AG08396 (cell line): ENCODE measurements at regions not wholly inside any gene's neighbourhood (a gene's known extent, or its start where the extent isn't known, plus 50 kb on each side); places are given as distances from the start of the nearest gene placed in this dataset.
A peak's percentile ranks its signal among the peaks of the same experiment; 100 is the strongest.
"Not testable (repeated sequence)": the region's sequence is repeated elsewhere in the genome, so short reads cannot be mapped to it uniquely, and the experiment has no call there.

ENCODE experiments used
- DNase-seq: peaks from one replicate; pipeline ENCODE4 v3.0.0; 2012; ENCODE audit warnings: low spot score, mixed read lengths

DNA sequence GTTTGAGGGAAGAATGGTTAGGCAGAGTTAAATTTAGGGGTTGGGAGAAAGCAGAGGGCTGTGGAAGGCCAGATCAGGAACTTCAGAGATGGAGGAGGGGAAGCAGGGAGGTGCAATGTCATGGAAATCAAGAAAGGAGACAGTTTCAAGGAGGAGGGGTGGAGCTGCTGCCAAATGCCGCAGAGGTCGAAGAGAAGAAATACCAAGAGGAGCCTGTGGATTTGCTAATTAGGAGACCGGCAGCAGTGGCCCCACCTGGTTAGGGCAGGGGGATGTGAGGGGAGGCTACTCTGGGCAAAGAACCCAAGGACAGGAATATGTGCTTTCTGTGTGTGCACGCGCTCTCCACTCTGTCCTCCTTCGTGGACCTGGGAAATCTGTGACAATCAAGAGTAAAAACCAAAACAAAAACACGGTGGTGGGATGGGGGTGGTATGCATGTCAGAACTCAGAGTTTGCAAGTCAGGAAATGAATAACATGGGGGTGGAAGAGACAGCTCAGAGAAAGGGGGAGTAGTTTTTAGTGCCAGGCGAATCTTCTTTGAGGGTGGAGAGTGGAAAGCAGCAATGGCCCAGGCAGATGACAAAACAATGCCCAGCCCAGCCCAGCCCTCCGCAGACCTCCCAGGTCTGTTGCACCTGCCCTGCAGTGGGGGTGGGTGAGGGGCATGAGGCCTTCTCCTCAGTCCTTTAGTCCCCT is 102.9 kb upstream of the PAX2 start:
- DNase-seq: no peak

DNA sequence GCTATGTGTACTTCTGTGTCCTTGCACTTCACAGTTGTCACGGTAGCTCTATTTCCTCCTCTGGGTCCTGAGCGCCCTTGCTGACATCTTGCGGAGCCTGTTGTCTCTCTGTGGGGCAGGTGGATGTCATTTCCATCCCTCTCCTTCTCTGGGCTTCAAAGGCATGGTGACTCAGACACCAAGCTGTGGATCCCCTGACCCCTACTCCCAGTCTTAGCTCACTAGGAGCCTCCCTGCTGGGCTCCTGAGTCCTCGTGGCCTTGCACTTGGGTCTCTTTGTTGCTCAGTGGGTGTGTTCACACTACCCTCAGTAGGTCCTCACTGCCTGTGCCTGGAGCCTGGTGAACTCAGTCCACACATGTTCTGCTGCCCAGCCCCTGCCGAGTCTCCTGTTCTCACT is 100.3 kb upstream of the PAX2 start:
- DNase-seq: no peak

DNA sequence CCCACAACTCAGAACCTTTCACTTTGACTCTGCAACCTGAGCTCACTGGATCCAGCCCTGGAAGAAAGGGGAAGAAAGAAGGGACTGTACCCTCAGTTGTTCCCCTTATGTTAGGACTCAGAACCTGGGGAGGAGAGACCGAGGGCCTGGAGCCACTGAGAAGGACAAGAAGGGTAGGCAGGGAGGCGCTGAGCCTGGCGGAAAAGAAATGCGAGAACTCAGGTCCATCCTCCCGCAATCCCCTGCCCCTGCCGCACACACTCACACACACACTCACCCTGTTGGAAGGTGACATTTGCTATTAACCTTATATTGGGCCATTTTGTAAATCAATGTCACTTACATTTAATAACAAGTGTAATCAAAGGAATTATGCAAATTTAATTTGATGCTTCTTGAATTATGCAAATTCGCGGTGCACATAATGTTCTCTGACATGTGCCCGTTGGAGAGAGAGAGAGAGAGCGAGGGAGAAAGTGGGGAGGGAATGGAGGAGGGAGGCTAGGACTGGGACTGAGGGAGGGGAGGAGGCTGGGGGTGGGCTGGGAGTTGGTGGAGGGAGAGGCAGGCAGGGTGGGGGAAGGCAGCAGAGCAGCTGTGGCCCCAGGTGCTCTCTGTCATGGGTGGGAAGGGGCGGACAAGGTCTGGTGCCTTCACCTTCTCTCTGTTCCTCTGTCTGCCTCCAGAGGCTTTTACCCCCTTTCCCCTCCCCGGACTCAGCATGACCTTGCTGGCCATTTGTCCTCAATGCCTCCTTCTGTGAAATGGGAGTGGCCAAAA is 99.6 kb upstream of the PAX2 start:
- no peak for DNase-seq

DNA sequence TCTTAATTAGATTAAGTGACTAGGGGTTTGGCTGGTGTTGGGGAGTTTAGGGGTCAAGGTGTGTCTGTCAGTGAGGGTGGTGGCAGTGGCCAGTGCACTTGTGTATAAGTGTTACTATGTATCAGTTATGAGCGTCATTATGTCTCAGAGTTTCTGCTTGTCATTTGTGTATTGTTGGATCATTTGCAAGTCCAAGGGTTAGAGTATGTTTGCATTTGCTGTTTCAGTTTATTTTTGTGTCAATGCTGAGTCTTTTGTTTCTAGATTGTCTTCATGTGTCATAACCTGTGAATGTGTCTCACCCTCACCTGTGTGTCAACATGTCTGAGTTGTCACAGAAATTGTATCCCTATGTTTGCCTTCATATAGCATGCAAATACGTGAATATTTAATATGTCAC is 97.5 kb upstream of the PAX2 start:
- DNase-seq: no peak

DNA sequence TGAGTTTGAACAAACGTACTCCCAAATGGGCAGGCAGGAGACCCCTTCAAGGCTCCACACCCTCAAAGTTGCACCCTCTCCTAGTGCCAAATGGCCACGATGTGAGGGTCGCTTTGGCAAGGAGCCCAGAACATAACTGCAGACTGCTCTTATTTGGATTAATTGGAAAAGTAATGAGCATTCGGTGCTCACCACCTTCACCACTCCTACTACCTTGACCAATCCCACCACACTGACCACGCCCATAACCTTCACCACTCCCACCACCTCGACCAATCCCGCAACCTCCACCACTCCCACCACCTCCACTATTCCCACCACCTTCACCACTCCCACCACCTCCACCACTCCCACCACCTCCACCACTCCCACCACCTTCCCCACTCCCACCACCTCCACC is 94.7 kb upstream of the PAX2 start:
- no peak for DNase-seq

DNA sequence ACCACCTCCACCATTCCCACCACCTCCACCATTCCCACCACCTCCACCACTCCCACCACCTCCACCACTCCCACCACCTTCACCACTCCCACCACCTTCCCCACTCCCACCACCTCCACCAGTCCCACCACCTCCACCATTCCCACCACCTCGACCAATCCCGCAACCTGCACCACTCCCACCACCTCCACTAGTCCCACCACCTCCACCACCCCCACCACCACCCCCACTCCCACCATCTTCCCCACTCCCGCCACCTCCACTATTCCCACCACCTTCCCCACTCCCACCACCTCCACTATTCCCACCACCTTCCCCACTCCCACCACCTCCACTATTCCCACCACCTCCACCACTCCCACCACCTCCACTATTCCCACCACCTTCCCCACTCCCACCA is 94.3 kb upstream of the PAX2 start:
- DNase-seq: not testable (repeated sequence)

DNA sequence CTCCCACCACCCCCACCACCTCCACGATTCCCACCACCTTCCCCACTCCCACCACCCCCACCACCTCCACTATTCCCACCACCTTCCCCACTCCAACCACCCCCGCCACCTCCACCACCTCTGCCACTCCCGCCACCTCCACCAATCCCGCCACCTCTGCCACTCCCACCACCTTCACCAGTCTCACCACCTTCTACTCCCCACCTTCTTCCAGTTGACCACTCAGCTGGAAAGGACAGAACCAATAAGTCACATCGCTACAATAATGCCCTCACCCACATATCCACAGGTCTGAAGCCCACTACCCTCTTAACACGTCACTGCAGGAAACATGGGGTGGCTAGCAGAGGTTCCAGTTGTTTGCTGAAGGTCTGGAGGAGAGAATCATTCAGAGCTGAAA is 93.5 kb upstream of the PAX2 start:
- no peak for DNase-seq

DNA sequence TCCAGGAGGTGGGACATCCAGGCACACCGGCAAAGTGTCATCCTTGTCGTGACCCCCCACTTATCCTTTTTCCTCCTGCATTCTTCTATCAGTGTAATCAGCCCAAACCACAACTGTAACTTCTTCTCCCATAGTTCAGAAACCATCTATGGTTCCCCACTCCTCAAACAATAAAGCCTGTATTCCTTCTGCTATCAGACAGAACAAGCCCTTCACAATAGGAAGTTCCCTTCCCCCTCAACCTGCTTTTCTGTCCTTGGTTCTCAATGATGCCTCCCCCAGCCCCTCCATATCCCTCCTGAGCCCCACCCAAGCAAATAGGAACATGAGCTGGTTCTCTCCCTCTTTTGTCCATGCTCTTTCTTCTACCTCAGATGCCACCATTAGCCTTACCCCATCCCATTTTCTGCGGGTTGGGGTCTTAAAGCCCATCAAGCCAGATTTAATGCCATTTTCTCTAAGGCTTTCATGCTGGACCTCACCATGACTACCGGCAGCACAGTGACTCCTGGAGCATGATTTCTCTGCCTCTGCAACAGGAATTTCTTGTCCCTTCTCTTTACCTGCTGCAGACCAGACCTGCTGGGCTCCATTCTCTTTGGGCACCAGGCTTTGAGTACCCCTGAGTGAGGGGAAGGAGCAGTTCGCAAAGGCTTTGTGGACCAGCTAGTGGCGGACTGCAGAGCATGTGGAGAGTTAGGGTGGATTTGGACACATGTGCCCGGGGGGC is 92.8 kb upstream of the PAX2 start:
- DNase-seq: no peak

DNA sequence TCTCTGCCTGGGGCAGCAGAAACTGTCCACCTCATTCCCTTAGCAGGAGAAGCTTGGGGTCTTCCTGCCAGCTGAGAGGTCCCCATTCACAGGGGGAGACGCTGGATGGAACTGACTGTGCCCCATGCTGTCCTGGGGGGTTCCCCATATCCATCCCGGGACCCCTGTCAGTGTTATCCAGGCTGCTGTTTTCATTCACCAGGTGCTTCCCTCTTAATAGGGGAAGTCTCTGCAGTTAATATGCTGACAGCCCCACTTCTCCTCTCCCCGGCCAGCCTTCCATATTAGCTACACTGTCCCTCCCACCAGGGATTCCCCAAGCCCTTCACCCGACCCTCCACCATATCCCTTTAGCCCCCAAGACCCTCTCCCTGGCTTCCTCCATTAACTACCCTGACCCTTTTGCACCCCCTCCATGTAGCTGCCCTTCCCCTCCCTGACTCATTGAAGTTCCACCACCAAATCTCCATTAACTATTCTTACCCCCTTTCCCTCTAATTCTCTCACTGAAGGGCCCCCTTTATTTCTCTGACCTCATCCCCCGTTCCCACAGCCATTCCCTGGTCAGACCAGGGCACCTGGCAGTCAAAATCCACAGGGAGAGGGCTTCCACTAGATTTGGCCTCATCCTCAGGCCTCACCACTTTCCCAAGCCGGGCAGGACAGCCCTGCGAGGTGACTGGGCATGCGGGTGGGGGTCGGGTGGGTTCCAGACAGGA is 92.0 kb upstream of the PAX2 start:
- DNase-seq: no peak

DNA sequence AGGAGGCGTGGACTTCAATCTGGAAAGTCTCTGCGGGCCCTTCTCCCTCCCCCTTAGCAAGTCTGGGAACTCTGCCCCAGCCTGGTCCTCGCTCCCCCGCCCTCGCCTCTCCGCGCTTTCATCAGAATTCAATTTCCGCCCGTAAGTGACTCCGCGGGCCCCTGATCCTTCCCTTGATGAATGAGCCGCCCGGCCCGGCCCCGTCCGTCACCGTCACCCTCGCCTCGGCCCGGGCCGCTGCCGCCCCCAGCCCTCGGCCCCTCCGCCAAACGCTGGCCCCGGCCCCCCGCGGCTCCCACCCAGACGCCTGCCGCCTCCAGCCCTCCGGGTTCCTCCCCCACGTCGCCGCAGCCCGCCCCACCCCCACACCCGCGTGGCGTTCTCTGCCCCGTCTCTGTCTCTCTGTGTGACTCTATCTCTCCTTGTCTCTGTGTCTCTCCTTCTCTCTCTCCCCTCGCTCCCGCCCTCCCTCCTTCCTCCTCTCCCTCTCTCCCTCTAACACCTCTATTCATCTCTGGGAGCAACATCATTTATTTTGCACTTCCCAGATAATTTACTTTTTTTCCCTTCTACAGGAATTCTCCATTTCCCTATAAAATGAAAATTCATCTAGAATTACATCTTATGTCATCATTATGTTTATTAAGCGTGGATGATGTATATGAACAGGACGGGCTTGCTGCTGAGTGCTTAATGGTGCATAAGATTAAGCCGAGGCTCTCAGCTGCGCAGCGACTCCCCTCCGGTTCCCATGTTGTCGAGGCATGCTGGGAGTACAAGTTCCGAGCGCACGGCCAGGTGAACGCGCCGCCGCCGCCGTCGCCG is 91.2 kb upstream of the PAX2 start:
- DNase-seq: no peak

DNA sequence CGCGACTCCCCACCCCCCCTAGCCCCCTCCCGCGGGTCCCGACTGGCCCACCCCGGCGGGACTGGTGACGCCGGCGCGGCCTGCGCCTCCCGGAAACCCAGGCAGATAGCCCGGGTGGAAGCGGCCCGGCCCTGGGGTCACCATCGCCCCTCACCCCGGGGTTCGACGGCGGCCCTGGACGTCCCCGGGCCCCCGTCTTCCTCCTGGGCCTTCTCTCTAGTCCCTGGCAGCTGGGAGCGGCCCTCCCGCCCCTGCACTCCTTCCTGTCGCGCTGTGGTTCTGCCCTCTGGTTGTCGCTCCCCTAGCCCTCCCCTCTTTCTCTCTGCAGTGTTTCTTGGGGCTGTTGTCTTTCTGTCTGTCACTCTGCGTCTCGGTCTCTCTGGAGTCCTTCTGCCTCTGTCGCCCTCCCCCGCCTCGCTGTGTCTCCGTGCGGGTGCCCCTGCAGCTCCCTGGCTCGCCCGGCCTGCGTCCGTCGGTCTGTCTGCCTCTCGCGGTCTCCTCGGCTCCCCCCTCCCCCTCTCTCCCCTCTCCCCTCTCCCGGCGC is 90.5 kb upstream of the PAX2 start:
- no peak for DNase-seq

DNA sequence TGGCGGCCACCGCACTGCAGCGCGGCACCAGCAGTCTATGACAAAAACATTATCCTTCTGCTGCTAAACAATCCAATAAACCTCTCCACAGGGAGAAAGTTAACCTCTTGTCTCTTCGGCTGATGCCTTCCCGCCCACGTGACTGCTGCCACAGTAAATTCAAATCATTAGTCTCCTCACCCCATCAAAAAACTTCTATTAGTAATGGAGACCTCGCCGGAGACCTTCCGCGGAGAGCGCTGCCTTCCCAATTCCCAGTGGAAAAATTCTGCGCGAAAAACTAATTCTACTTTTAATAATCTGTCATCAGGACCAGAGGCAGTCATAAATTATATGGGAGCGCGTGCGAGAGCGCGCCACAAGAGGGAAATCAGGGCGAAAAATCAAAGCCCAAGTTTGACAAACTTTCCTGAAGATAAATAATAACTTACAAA is 90.0 kb upstream of the PAX2 start:
- DNase-seq: no peak

DNA sequence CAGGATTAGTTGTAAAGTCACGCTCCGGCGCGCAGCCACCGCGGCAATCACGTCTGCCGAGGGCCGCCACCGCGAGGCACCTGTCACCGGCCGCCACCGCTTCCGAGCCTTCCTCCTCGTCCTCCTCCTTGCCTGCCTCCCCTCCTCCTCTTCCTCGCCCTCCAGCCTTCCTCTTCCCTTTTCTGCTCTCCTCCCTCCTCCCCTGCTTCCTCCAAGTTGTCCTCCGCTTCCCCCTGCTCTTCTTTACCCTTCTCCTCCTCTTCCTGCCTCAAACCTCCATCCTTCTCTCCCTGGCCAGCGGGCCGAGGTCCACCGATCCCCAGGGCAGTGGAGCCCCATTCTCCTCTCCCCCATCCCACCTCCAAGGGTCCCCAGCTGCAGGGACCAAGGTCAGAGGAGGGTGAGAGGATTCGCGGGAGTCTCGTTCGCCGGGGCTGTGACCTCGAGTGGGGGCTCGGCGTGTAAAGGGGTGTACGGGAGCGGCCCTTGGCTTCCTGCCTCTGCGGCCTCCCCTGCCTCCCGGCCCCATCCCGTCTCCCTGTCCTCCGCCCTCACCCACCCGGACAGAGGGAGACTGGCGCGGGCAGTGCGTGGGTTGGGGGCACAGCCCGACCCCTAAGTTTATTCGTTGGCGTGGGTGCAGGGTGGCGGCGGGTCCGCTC is 89.5 kb upstream of the PAX2 start:
- DNase-seq: no peak

DNA sequence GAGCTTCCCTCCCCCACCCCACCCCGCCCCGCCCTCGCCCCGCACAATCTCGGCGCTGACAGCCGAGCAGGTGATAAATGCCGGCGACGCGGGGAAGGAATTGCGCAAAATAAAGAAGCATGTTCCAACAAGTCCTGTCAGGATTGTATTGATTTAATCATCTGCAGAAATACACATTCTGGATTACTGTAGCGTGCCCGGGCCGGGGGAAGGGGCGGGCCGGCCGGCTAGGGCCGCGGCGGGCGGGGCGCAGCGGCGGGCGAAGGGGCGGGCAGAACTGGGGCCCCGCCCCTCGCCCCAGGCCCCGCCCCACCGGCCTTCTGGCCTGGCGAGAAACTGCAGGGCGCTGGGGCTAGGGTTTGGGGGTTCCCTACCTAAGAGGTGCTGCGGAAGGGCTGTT is 88.9 kb upstream of the PAX2 start:
- peak; percentile 75 for DNase-seq

DNA sequence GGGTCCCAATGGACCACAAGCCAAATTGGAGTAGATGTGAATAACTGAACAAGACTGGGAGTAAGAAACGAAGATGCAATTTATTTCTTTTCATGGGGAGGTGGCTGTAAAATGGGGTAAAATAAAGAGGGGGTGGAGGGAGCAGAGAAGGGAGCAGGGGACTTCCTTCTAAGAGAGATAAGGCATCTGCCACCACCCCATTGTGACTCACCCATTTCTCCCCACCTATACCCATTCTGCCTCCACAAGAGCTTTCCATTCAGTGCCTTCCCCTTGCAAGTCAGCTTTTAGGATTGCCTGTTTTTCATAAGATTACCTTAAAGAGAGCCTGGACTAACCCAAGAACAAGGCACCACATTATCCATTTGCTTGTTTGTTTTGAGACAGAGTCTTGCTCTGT is 87.1 kb upstream of the PAX2 start:
- no peak for DNase-seq

DNA sequence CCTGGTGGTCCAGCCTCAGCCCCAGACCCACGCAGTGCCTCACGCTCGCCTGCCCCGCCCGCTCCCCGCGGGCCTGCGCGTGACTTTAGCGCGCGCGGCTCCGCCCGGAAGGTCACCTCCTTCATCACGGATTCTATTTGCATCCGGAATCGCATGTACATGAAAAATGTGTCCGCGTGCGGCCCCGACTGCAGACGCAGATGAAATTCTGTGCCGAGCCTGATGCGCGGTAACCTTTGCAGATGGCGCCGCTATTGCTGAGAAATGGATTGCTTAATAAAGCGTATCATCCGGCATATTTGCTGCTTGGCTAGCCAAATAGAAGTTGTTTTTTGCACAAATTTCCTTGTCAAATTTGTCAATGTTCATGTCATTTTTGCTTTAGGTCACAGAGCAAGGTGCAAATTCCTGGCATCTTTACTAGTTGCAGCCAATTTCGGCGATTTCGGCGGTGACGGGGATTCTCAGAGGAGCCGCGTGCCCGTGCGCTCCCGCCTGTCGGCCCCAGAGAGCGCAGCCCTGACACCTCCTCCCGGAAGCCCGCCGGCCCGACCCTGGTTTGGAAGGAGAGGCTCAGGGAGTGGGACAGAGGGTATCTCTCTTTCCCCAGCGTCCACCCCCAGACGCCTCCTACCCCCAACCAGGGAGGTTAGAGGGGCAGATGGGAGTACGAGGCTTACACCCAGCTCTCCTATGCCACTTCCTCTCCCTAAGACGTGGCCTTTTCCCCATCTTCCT is 85.9 kb upstream of the PAX2 start:
- no peak for DNase-seq

DNA sequence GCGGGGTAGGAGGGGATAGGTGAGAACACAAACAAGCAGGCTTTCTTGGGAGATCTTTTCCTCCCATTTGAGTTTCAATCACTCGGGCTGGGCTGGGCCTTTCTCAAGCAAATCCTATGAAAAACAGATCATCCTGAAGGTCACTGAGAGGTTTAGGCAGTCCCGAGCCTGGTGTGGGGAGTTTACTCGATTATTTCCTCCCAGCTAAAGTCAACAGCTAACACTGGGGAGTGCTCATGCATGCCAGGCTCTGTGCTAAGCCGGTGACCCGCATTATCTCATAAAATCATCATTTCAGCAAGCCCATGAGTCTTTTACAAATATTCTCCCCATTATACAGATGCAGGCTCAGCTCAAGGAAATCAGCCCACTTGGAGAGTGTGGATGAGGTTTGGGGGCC is 85.0 kb upstream of the PAX2 start:
- DNase-seq: no peak

DNA sequence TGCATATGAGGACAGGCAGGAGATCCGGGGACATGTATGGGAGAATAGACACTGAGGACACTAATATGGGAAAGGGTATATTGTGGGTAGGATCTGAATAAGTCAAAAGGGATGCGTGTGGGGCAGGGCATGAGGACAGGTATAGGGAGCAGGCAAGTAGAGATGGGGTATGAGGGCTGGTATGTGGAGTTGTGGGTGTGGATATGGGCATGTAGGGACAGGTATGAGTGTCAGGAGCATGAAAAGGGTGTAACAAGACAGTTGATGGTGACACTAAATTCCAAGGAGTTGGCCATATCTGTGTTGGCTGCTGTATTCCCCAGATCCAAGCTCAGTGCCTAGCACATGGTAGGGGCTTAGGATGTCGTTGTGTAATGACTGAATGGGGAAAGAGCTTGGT is 84.4 kb upstream of the PAX2 start:
- no peak for DNase-seq

DNA sequence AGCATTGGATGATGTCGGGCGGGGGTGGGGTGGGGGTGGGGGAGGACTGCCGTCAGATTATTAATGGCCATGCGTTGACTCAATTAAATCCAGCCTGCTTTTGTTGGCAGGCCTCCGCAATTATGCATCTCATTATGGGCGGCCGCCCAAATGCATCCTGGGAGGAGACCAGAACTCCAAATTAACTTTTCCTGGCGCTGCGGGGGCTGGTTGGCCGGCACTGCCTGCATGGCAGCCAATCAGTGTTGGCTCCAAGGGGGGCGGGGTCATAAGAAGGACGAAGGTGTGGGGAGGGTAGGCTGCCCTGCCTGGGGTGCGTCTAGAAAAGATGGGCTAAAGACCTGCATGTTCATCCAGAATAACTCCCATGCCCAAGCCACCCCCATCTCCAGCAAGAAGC is 83.9 kb upstream of the PAX2 start:
- no peak for DNase-seq

DNA sequence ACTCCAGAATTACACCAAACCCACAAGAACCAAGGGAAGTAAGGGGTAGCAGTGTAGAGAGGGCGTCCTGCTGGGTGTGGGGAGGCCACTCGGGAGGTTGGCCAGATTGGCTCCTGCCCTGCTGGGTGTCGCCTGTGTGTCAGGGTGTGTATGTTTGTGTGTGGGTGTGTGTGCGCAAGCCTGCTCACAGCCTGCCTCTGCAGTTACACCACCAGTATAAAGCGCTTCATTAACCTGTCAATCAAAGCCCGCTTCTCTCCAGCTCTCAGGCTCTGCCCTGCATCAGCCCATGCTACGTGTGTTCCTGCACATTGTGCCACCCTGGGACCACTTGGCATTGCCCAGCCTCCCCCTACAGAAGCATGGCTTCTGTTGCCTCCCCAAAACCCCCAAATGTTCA is 83.3 kb upstream of the PAX2 start:
- no peak for DNase-seq
